ENCODE measurements at regions not wholly inside any gene's neighbourhood (a gene's known extent, or its start where the extent isn't known, plus 50 kb on each side); places are given as distances from the start of the nearest gene placed in this dataset.

- TF ChIP-seq, protein P1, sequence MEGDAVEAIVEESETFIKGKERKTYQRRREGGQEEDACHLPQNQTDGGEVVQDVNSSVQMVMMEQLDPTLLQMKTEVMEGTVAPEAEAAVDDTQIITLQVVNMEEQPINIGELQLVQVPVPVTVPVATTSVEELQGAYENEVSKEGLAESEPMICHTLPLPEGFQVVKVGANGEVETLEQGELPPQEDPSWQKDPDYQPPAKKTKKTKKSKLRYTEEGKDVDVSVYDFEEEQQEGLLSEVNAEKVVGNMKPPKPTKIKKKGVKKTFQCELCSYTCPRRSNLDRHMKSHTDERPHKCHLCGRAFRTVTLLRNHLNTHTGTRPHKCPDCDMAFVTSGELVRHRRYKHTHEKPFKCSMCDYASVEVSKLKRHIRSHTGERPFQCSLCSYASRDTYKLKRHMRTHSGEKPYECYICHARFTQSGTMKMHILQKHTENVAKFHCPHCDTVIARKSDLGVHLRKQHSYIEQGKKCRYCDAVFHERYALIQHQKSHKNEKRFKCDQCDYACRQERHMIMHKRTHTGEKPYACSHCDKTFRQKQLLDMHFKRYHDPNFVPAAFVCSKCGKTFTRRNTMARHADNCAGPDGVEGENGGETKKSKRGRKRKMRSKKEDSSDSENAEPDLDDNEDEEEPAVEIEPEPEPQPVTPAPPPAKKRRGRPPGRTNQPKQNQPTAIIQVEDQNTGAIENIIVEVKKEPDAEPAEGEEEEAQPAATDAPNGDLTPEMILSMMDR (IDR thresholded peaks at IDR 0.05), result no peak
- no peak for TF ChIP-seq POLR2A (IDR thresholded peaks at IDR 0.05)
- Histone ChIP-seq H3K9me3 (no peaks in the 10 kb centered on the region), H3K4me3 (no peak overlapping the region), H3K27ac (no peak overlapping the region), H3K4me1 (no peaks in the 10 kb centered on the region), H3K36me3 (no peaks in the 10 kb centered on the region), H3K27me3 (no peaks in the 10 kb centered on the region)
- intact Hi-C loops (cut with DNase I; ENCODE audit: low total_unique reads), result no loop called here
- DNase-seq (ENCODE audit: low spot score in 2 of 2), result no peak
Measured at GRCh38 chr5:82862711-82863110, 214.5 kb downstream of the TMEM167A start.

- H3K27me3 ChIP-seq, result no peaks in the 10 kb centered on the region
- TF ChIP-seq POLR2AphosphoS5 (IDR thresholded peaks at IDR 0.05) (no peak), POLR2A (IDR thresholded peaks at IDR 0.05) (no peak)
- TF ChIP-seq, protein P1 (IDR thresholded peaks at IDR 0.05), result no peak
- intact Hi-C loops (cut with DNase I; ENCODE audit: low total_unique reads), result no loop called here
- no peak overlapping the region for H3K27ac ChIP-seq
- no peaks in the 10 kb centered on the region for H3K9me3 ChIP-seq
- no peaks in the 10 kb centered on the region for H3K36me3 ChIP-seq
- DNase-seq (ENCODE audit: low spot score in 2 of 2), result no peak
- H3K4me1 ChIP-seq, result no peaks in the 10 kb centered on the region
- no peak overlapping the region for H3K4me3 ChIP-seq
Measured at GRCh38 chr5:82862261-82862660, 214.9 kb downstream of the TMEM167A start.

DNA sequence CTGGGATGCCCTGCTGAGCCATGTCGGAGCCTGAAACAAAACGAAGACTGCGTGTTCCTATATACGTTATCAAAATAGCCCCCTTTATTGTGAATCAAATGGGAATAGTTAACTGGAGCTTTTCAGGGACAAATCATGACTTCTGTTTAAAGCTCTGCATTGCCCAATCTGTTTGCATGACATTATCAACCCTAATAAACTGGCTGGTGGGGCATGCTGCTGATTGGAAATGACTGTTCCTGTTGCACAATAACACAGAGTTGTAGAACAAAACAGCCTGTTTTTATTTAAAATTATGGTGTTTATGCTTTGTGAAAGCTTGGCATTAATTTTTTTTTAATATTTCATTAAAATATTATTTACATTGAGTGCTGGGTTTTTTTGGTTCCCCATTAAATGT, 215.5 kb downstream of the TMEM167A start:
- Histone ChIP-seq H3K4me3 (no peak overlapping the region), H3K36me3 (no peaks in the 10 kb centered on the region), H3K9me3 (no peaks in the 10 kb centered on the region), H3K27me3 (no peaks in the 10 kb centered on the region), H3K4me1 (no peaks in the 10 kb centered on the region), H3K27ac (peak overlapping the region in 1 of 2 donors; percentile 41)
- intact Hi-C loops (cut with DNase I; ENCODE audit: low total_unique reads), result no loop called here
- no peak for DNase-seq (ENCODE audit: low spot score in 2 of 2)
- TF ChIP-seq POLR2A (IDR thresholded peaks at IDR 0.05) (no peak), POLR2AphosphoS5 (IDR thresholded peaks at IDR 0.05) (peak in 1 of 3 donors; percentile 59)
- TF ChIP-seq, protein P1 (IDR thresholded peaks at IDR 0.05), result no peak

- DNase-seq (ENCODE audit: low spot score in 2 of 2), result no peak
Measured at GRCh38 chr5:82859451-82860140, 217.6 kb downstream of the TMEM167A start.

More at GRCh38 chr5:82859451-82860140, 217.6 kb downstream of the TMEM167A start:
- no peaks in the 10 kb centered on the region for H3K27me3 ChIP-seq
- no peaks in the 10 kb centered on the region for H3K4me1 ChIP-seq
- H3K27ac ChIP-seq, result peak overlapping the region in 1 of 2 donors; percentile 3
- H3K36me3 ChIP-seq, result no peaks in the 10 kb centered on the region
- no peak overlapping the region for H3K4me3 ChIP-seq
- intact Hi-C loops (cut with DNase I; ENCODE audit: low total_unique reads), result no loop called here
- no peak for TF ChIP-seq POLR2A (IDR thresholded peaks at IDR 0.05)
- TF ChIP-seq, protein P1 (IDR thresholded peaks at IDR 0.05), result no peak
- TF ChIP-seq POLR2AphosphoS5 (IDR thresholded peaks at IDR 0.05), result no peak
- H3K9me3 ChIP-seq, result no peaks in the 10 kb centered on the region
